BJ (cell line): ENCODE measurements at regions not wholly inside any gene's neighbourhood (a gene's known extent, or its start where the extent isn't known, plus 50 kb on each side); places are given as distances from the start of the nearest gene placed in this dataset.

ENCODE experiments used
- CTCF ChIA-PET: fragments of 350-600 bp; formaldehyde crosslinking; extraction: SDS; loops from one replicate; lab custom pipeline; 2021; ENCODE audit warnings: antibody characterized with exemption, inconsistent platforms; lab: Yijun Ruan, JAX
- POLR2A ChIA-PET: fragments of 300-600 bp; sonication (Branson Sonifier 250); formaldehyde crosslinking; extraction: SDS; loops from one replicate; lab custom pipeline; 2021; ENCODE audit warnings: antibody characterized with exemption; lab: Charles Lee
- DNase-seq: peaks from one replicate; pipeline ENCODE4 v3.0.0-alpha.2; 2011; ENCODE audit warnings: low read depth
- H3K27me3 ChIP-seq: 2 replicates; pipeline ENCODE4 v1.6.0; 2011; ENCODE audit warnings: low read length; ENCODE audit not compliant: control insufficient read depth, insufficient read depth
- H3K36me3 ChIP-seq: 2 replicates; pipeline ENCODE4 v1.5.1; 2011; ENCODE audit warnings: low read length; ENCODE audit not compliant: control insufficient read depth, insufficient read depth
- H3K4me3 ChIP-seq: 2 replicates; pipeline ENCODE4 v1.5.1; 2011; ENCODE audit warnings: low read depth, mild to moderate bottlenecking, control low read depth, low read length
- CTCF ChIP-seq: IDR thresholded peaks from 2 replicates; pipeline ENCODE4 v1.5.1; 2011; ENCODE audit warnings: low read depth, mild to moderate bottlenecking, control low read depth, inconsistent platforms, low read length, moderate library complexity; ENCODE audit not compliant: insufficient read depth

- Histone ChIP-seq H3K4me3 (no peak overlapping the region), H3K27me3 (no peaks in the 10 kb centered on the region), H3K36me3 (no peaks in the 10 kb centered on the region)
- ChIA-PET POLR2A (no interaction called here), CTCF (no interaction called here)
- no peak for DNase-seq
- TF ChIP-seq CTCF, result no peak
Measured at GRCh38 chr1:103199001-103199400, 90.7 kb upstream of the COL11A1 start.

DNA sequence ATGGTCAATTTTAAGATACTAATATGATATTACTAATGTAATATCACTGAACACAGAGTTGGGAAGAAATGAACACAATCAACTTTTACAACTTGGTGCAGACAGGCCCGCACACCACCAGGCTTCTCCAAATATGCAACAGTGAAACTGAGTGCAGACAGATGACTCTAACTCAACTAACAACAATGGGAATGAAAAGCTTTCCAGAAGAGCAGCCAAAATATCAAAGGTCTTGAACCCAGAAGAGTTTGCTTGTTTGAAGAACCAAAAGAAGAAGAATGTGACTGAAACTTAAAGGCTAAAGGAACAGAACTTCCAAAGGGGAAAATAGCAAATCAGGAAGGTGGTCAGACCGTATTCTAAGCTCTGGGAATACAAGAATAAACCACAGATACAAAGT, 89.8 kb upstream of the COL11A1 start:
- ChIA-PET CTCF (no interaction called here), POLR2A (no interaction called here)
- Histone ChIP-seq H3K27me3 (no peaks in the 10 kb centered on the region), H3K4me3 (no peak overlapping the region), H3K36me3 (no peaks in the 10 kb centered on the region)
- no peak for DNase-seq
- TF ChIP-seq CTCF, result no peak

GRCh38 chr1:103197216-103197615, 88.9 kb upstream of the COL11A1 start:
- ChIA-PET POLR2A (no interaction called here), CTCF (interaction anchor here (1.4 to 1.6 kb wide), 2 partner anchors 71 to 73 kb away, joined by 3 to 4 read pairs; no protein-coding TSS in a partner anchor)
- Histone ChIP-seq H3K36me3 (no peaks in the 10 kb centered on the region), H3K27me3 (no peaks in the 10 kb centered on the region), H3K4me3 (no peak overlapping the region)
- no peak for TF ChIP-seq CTCF
- DNase-seq, result no peak

- no peak for DNase-seq
- Histone ChIP-seq H3K27me3 (no peaks in the 10 kb centered on the region), H3K4me3 (no peak overlapping the region), H3K36me3 (no peaks in the 10 kb centered on the region)
- CTCF ChIA-PET, result no interaction called here
- no peak for TF ChIP-seq CTCF
- POLR2A ChIA-PET, result no interaction called here
Measured at GRCh38 chr1:103194984-103195383, 86.7 kb upstream of the COL11A1 start.

DNA sequence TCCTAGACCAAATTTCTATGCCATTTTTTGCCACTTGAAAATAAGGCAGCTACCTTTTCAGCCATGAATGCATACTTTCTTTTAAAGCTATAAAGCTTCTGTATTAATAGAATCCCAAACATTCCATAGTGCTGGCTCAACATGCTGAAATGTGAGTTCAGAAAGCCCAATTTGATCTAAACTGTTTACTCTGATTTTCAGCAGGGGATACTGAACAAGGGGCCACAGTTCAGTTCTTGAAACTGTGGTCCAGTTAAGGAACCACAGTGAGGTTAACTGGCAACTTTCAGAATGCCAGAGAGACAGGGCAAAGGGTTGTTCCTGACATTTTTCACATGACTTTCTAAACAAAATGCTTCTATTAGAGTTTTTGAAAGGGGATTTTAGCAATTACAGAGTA, 85.7 kb upstream of the COL11A1 start:
- POLR2A ChIA-PET, result no interaction called here
- Histone ChIP-seq H3K27me3 (no peaks in the 10 kb centered on the region), H3K4me3 (no peak overlapping the region)

More for the DNA sequence above, 85.7 kb upstream of the COL11A1 start:
- H3K36me3 ChIP-seq, result no peaks in the 10 kb centered on the region
- TF ChIP-seq CTCF, result no peak
- DNase-seq, result no peak
- CTCF ChIA-PET, result interaction anchor here (1.4 kb wide), 1 partner anchor 88 kb away, joined by 3 read pairs; no protein-coding TSS in a partner anchor
